Fibroblast of the conjunctiva (primary cell): ENCODE measurements at regions not wholly inside any gene's neighbourhood (a gene's known extent, or its start where the extent isn't known, plus 50 kb on each side); places are given as distances from the start of the nearest gene placed in this dataset.
"Not testable (repeated sequence)": the region's sequence is repeated elsewhere in the genome, so short reads cannot be mapped to it uniquely, and the experiment has no call there.

ENCODE experiments used
- DNase-seq: peaks from one replicate; pipeline ENCODE4 v3.0.0-alpha.2; 2010; ENCODE audit warnings: low read depth

DNA sequence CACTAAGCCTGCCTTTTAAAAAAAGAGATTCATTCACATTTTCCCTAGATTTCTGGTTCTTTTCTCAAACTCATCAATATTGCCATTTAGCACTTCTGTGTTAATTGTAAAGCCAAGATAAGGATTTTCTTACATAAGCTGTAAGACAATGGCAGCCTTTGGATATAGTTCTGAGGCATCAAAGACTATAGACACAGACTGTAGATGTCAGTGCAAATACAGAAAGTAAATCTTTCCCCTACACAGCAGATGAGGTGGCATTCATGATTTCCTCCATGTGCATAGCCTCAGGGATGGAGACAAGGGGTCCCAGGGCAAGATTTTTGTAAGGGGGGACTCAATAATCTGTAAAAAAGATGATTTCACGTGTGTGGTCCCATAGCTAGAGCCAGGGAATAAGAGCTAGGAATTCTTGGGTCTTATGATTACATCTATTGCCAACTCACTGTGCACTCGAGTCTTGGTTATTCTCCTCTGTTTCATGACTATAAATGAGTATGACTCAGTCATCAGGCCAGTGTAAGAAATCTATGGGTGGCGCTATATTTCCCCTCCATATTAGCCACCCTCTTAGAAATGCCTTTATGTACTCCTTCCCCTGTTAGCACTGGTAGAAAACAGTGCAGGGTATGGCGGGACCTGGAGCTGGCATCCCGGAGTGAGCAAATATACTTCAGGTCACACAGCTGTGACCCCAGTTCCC lies 207.5 kb downstream of the EXOC5 start:
- DNase-seq, result no peak

GRCh38 chr14:57060276-57060955 lies 208.3 kb downstream of the EXOC5 start:
- DNase-seq, result no peak

DNA sequence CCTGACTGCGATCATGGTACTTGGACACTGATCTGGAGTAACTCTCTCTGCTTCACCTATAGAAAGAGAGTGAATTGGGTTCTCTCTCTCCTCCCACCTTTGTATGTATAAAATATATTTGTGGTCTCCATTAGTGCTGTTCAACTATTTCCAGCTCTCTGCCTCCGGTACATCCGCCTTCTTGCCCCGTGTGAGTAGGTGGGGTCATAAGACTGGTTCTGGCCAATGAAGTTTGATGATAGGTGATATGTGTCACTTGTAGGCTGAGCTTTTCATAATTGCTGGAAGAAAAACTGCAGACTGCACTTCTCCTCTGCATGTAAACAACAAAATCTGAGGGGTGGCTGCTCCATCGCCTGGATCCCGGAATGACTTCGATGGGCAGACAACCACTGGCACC lies 210.4 kb downstream of the EXOC5 start:
- DNase-seq, result no peak

DNA sequence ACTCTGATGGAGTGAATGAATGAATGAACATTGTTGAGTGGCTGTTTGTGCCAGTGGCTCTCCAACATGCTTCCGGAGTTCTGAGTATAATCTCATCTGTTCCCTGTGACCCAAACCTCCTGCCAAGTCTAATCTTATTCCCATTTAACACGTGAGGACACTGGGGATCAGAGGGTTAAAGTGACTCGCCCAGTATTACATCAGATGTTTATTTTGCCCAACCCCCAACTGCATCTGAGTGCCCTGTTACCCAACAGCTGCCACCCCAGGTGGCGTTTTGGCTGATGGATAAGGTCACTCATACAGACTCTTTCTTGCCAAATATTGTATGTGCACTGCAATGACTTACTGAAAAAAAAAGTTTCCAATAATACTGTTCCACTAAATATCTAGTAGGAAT lies 210.9 kb downstream of the EXOC5 start:
- no peak for DNase-seq

GRCh38 chr14:57056522-57056921 lies 212.2 kb downstream of the EXOC5 start:
- DNase-seq, result not testable (repeated sequence)

DNA sequence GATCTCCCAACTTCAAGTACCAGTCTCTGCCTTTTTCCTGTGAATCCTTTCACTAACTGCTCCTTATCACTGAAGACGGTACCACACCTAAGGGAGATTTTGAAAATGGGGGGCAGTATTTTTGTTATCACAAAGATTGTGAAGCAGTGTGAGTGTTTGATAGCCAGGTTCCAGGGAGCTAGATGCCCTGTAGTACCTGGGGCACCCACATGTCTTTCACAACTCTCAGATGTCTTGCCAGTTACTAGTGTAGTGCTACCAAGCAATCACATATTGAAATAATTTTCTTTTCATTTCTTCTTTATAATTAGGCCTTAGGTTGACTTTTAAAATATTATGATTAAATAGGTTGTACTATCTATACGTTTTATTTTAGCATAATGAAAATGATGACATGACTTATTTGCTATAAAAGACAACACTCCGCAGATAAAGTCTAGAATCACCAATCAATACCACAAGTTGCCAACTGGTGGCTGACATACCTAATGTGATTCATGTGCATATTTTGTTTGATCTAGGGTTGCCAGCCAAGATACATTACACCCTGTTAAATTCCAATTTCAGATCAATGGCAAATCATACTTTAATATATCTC lies 215.9 kb downstream of the EXOC5 start:
- DNase-seq, result no peak

DNA sequence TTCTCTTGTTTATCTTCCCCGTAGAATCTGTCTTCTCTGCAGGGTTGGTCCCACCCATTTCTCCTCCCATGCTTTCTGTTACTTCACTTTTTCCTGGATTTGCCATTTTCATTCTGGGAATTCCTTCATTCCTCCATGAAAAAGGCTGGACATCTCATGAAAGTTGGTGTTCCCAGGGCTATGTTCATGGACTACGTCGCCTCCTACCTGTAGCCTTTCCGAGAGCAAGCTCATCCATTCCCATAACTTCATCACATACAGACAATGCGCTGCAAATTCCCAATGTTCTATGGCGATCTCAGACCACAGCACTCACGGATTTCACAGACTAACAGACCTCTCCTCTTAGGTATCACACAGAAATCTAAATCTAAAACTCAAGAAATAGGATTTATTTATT lies 217.1 kb downstream of the EXOC5 start:
- no peak for DNase-seq

DNA sequence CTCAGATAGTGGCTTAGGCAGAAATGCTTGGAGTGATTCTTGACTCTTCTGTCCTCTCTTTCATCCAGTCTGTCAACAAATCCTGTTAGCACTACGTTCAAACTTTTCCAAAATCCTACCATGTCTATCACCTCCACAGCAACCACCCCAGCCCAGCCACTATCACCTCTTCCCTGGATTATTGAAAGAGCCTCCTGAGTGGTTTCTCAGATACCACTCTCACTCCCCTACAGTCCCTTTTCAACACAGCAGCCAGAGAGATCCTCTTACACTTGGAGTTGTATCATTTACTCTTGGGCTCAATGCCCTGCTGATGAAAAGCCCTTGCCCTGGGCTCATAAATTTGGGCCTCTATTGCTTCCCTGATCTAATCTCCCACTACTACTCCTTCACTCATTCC lies 218.9 kb downstream of the EXOC5 start:
- DNase-seq, result no peak

DNA sequence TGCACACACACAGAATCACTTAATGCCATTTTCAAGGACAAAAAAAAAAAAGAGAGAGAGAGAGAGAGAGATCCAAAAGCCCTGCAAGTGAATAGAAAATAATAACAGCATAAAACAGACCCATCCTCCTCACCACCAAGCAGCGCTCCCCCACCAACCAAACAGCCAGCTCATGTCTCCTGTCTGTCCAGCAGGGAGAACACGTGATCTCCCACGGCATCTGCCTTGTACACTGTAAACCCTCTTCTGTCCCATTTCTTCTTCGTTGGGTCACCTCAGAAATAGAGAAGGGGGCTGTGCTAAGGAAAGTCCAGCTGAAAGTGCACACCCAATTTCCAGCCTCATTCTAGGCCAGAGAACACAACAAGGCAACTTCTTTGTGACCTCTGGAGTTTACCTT lies 222.5 kb downstream of the EXOC5 start:
- DNase-seq, result no peak

DNA sequence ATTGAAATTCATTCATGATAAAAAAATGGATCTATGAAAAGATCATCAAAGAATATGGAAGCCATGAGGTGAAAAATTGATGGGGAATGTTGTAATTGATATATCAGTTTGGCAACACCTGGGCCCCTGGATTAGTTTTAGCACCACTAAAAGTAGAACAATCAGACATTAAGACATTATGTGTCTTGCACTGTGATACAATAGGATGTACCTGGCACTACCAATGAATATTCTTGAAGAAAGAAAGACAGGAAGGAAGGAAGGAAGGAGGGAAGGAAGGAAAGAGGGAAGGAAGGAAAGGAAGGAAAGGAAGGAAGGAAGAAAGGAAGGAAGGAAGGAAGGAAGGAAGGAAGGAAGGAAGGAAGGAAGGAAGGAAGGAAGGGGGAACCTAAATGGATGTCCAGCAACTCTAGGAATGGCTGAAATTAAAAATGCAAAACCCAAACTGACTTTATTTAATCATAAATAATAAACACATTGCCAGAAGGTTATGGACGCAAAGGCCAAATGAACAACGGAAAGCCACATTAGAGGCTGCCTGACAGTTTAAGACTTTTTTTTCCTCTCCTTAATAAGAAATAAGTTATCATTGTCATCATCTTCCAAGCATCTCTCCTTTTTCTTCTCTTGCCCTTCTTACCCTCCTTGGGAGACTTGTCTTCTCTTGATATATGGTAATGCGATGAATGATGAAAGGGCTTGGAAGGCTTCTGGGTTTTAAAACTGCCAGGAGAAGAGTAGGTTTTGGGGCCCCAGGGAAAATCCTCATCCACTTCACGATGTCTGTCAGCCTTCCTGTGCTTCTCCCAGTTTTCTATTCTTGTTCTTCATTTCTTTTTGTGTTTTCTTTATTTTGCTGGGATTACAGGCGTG lies 224.4 kb downstream of the EXOC5 start:
- not testable (repeated sequence) for DNase-seq

GRCh38 chr14:57038689-57039088 lies 228.4 kb upstream of the OTX2 start:
- no peak for DNase-seq

DNA sequence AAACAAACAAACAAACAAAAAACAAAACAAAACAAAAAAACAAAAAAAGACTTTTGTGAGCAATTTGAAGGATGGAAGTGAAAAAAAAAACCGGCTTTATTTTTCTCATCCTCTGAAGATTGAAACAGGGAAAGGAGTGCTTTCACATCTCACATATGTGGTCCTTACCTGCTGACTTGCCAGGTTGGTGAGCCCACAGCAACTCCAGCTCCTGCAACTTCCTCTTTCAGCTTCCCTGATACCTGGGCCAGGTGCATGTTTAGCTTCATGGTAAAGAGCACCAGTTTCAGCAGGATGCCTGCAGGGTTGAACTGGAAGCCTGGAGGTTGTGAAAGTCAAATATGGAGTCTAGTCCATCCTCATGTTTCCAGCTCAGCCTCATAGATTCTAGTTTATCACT lies 221.2 kb upstream of the OTX2 start:
- no peak for DNase-seq

DNA sequence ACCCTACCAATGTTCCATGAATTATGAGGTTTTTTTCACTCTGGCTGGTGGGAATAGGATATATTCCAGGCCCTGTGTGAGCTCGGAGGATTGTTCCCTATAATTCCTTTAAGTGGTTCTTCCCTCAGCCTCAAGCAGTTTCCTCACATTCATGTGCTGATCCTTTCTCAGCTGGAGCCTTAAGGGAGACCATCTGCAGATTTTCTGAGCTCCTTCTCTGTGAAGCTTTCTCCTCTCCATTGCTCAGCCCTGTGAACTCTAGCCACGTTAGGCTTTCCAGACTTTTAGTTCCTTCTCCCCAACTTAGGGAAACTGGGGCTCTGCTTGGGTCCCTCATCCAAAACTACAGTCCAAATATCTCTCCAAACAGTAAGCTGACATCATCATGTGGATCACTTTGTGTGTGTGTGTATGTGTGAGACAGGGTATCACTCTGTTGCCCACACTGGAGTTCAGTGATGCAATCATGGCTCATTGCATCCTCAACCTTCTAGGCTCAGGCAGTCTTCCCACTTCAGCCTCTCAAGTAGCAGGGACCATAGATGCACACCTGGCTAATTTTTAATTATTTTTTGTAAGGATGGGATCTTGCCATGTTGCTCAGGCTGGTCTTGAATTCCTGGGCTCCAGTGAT lies 219.5 kb upstream of the OTX2 start:
- DNase-seq, result no peak

DNA sequence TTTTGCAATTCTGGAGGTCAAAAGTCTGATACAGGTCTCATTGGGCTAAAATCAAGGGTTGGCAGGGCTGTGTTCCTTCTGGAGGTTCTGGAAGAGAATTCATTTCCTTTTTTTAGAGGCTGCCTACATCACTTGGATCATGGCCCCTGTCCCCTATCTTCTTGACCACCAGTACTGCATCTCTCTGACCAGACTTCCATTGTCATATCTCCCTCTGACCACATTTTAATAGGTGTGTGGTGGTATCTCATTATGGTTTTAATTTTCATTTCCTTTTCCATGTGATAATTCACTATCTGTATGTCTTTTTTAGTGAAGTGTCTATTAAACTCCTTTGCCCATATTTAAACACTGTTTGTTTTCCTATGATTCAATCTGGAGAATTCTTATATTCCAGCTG lies 215.2 kb upstream of the OTX2 start:
- no peak for DNase-seq

GRCh38 chr14:57022608-57023007 lies 212.3 kb upstream of the OTX2 start:
- no peak for DNase-seq

- DNase-seq, result no peak
These were observed 207.8 kb upstream of the OTX2 start for GRCh38 chr14:57018065-57018464.

DNA sequence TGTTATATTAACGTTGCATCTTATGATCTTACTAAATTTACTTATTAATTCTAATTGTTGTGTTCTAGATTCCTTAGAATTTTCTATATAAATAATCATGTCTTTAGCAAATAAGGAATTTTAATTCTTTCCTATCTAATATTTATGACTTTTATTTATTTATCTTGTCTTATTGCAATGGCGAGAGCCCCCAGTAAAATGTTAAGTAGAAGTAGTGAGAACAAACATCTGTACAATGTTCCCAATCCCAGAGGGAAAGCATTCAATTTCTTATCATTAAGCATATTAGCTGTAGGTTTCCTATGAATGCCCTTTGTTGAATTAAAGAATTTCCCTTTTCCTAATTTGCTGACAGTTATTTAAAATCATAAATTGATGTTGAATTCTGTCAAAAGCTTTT lies 203.7 kb upstream of the OTX2 start:
- DNase-seq, result no peak

DNA sequence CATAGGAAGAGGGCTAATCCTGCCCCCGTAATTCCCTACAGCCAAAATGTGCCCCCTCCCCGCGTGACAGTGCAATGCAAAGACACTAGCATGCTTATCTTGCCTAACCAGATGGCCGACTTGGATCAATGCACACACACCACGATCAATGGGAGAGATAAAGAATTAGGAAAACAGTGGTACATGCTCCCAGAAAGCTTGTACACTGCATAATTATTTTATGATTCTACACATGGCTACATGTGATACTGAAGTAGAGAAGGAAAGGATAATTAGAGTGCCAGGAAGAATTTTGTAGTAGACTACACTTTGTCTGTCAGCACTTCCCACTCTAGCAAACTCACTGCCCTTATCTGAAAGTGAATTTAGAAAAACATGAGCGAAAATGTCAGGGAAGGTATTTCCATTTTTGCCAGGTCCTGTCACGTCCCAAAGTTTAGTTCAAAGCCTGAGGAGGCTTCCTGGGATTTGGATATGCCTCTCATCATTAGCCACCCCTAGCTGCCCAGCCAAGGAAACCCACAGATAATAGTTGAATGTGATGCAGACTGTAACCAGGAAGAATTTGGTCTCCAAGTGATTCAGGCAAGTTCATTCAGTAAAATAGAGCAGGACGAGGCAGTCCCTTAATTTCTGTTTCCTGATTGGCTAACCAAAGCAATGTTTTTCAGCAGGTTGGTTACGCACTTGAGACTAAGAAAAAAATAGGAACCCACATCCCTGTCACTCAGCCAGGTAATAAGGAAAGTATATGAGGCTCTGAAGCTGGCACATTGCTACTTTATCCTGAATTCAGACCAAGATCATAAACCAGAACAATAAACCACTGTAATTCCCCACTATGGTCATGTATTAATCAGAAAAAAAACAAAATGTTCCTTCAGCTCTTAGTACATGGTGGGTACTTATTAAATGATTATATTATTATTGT lies 199.6 kb upstream of the OTX2 start:
- DNase-seq, result no peak

DNA sequence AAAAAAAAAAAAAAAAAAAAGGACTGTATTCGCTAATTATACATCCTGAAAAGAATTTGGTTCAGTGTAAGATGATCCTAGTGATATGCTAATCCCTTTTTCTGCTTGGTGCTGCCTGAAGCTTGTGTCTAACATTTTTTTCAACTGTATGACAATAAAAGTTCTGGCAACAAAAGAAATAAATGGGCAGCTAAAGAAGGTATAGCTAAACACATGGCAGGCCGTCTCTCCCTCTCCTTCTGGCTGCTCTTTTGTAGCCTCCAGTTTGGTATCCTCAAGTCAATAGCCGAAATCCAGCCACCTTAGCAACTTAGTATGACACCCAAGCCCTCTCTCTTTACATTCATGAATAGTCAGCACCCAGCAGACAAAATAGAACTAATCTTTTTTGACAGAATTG lies 198.3 kb upstream of the OTX2 start:
- DNase-seq, result no peak

DNA sequence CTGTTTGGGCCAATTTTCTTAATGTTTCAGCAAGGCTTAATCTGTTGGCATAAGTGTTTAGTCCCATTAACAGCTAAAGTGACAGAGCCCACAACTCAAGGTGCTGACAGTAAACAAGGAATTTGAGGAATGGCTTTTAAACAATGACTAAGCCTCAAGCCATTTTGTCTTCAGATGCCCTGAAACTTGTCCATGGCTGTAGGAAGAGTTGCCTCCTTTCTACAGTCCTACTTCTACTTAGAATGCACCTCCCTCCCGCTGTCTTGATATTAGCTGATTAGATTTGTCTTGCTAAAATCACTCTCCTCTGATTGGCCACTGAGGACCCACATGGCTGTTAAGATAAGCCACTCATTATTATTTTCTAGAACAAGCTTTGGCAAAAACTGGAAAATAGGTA lies 188.4 kb upstream of the OTX2 start:
- no peak for DNase-seq
